SK-N-SH (cell line): ENCODE measurements at regions not wholly inside any gene's neighbourhood (a gene's known extent, or its start where the extent isn't known, plus 50 kb on each side); places are given as distances from the start of the nearest gene placed in this dataset.
A peak's percentile ranks its signal among the peaks of the same experiment; 100 is the strongest.

Experiments used
- CTCF ChIA-PET: fragments of 300-600, 350-600 bp; formaldehyde crosslinking; extraction: SDS; loops from one replicate; lab custom pipeline; 2021; lab: Yijun Ruan, JAX
- POLR2A ChIA-PET: fragments of 350-600 bp; sonication (Branson Sonifier 250); formaldehyde crosslinking; extraction: SDS; loops from one replicate; lab custom pipeline; 2020; ENCODE audit warnings: antibody characterized with exemption, inconsistent platforms; lab: Yijun Ruan, JAX
- DNase-seq: peaks from one replicate; pipeline ENCODE4 v3.0.0; 2012
- H2AFZ ChIP-seq: fragments of 200-600 bp; sonication (generic); 2 replicates; pipeline ENCODE4 v1.8.1; 2016; ENCODE audit warnings: antibody characterized with exemption, mild to moderate bottlenecking, low read depth
- H3F3A ChIP-seq: fragments of 200-600 bp; sonication (generic); replicated peaks from 2 replicates; pipeline ENCODE3; 2016; ENCODE audit warnings: antibody characterized with exemption, mild to moderate bottlenecking; ENCODE audit not compliant: insufficient read depth
- H3K27ac ChIP-seq, 2 experiments: fragments of 200-500 bp in 1 of 2; fragments of 200-600 bp in 1 of 2; sonication (Bioruptor generic) in 1 of 2; sonication (generic), shearing (Covaris generic) in 1 of 2; 2 replicates each; pipeline versions ENCODE4 v1.5.1 to v1.6.1; 2014 to 2016; ENCODE audit warnings: low read depth in 2 of 2, inconsistent platforms in 1 of 2, low read length in 1 of 2, mild to moderate bottlenecking in 1 of 2, mixed read lengths in 1 of 2
- H3K27me3 ChIP-seq: fragments of 200-600 bp; sonication (generic), shearing (Covaris generic); 2 replicates; pipeline ENCODE4 v1.6.1; 2016; ENCODE audit warnings: mixed run types; ENCODE audit not compliant: insufficient read depth
- H3K36me3 ChIP-seq, 2 experiments: fragments of 200-500 bp in 1 of 2; fragments of 200-600 bp in 1 of 2; sonication (Bioruptor generic) in 1 of 2; sonication (generic) in 1 of 2; replicated peaks in 1 of 2; 2 replicates each; pipeline versions ENCODE3 to v1.5.1; 2014 to 2016; ENCODE audit warnings: low read length in 1 of 2, mild to moderate bottlenecking in 1 of 2; ENCODE audit not compliant: insufficient read depth in 2 of 2, control insufficient read depth in 1 of 2
- H3K4me1 ChIP-seq, 2 experiments: fragments of 200-500 bp in 1 of 2; fragments of 200-600 bp in 1 of 2; sonication (Bioruptor generic) in 1 of 2; sonication (generic), shearing (Covaris generic) in 1 of 2; 2 replicates each; pipeline versions ENCODE4 v1.5.1 to v1.6.1; 2014 to 2016; ENCODE audit warnings: low read depth in 1 of 2, low read length in 1 of 2, mixed run types in 1 of 2; ENCODE audit not compliant: insufficient read depth in 2 of 2, control insufficient read depth in 1 of 2
- H3K4me2 ChIP-seq: fragments of 200-600 bp; sonication (generic), shearing (Covaris generic); 2 replicates; pipeline ENCODE4 v1.6.1; 2017; ENCODE audit warnings: mixed run types
- H3K4me3 ChIP-seq, 2 experiments: fragments of 200-500 bp in 1 of 2; fragments of 200-600 bp in 1 of 2; sonication (Bioruptor generic) in 1 of 2; sonication (generic), shearing (Covaris generic) in 1 of 2; 2 replicates each; pipeline versions ENCODE4 v1.5.1 to v1.8.1; 2014 to 2016; ENCODE audit warnings: low read depth in 2 of 2, inconsistent platforms in 1 of 2, low read length in 1 of 2, mild to moderate bottlenecking in 1 of 2, mixed read lengths in 1 of 2, moderate library complexity in 1 of 2
- H3K79me2 ChIP-seq: fragments of 200-600 bp; sonication (generic); 2 replicates; pipeline ENCODE4 v1.8.1; 2017; ENCODE audit warnings: mild to moderate bottlenecking; ENCODE audit not compliant: insufficient read depth
- H3K9ac ChIP-seq: fragments of 200-600 bp; sonication (generic); 2 replicates; pipeline ENCODE4 v1.6.1; 2017; ENCODE audit warnings: mixed run types
- H3K9me2 ChIP-seq: fragments of 200-600 bp; sonication (generic); 2 replicates; pipeline ENCODE4 v1.6.1; 2017; ENCODE audit warnings: mixed run types
- H3K9me3 ChIP-seq: fragments of 200-600 bp; sonication (generic); 2 replicates; pipeline ENCODE4 v1.6.1; 2017; ENCODE audit warnings: mixed run types, mild to moderate bottlenecking, moderate library complexity
- H4K20me1 ChIP-seq: fragments of 200-600 bp; sonication (generic); 2 replicates; pipeline ENCODE4 v1.6.1; 2017; ENCODE audit warnings: mild to moderate bottlenecking, mixed run types; ENCODE audit not compliant: insufficient read depth
- EP300 ChIP-seq, 2 experiments: IDR thresholded peaks; 2 replicates each; pipeline versions ENCODE4 v1.4.0 to v1.6.1; 2012; ENCODE audit warnings: borderline replicate concordance in 1 of 2, low read depth in 1 of 2, low read length in 1 of 2
- EZH2phosphoT487 ChIP-seq: fragments of 200-600 bp; sonication (generic); IDR thresholded peaks from 2 replicates; pipeline ENCODE4 v1.6.1; 2017; ENCODE audit warnings: low read depth, mixed run types, mild to moderate bottlenecking, antibody characterized with exemption, moderate library complexity, borderline replicate concordance
- FOSL2 ChIP-seq: IDR thresholded peaks from 2 replicates; pipeline ENCODE4 v1.4.0; 2012; ENCODE audit warnings: low read depth, mild to moderate bottlenecking, moderate library complexity, borderline replicate concordance
- FOXJ3 ChIP-seq: sonication (generic); formaldehyde crosslinking; IDR thresholded peaks from 2 replicates; pipeline ENCODE4 v1.5.1; 2020; ENCODE audit warnings: mild to moderate bottlenecking, missing genetic modification reagents
- FOXM1 ChIP-seq: IDR thresholded peaks from 2 replicates; pipeline ENCODE4 v1.4.0; 2012; ENCODE audit warnings: low read depth, mild to moderate bottlenecking
- GATA2 ChIP-seq: sonication (generic); formaldehyde crosslinking; IDR thresholded peaks from 2 replicates; pipeline ENCODE4 v1.5.0; 2020; ENCODE audit warnings: mild to moderate bottlenecking, missing genetic modification reagents
- JUND ChIP-seq: IDR thresholded peaks from 2 replicates; pipeline ENCODE4 v1.4.0; 2012
- MEF2A ChIP-seq: IDR thresholded peaks from 2 replicates; pipeline ENCODE4 v1.4.0; 2012; ENCODE audit warnings: low read depth, borderline replicate concordance
- NFIC ChIP-seq: IDR thresholded peaks from 2 replicates; pipeline ENCODE4 v1.4.0; 2012; ENCODE audit warnings: borderline replicate concordance
- NRF1 ChIP-seq: IDR thresholded peaks from 2 replicates; pipeline ENCODE4 v1.6.1; 2012; ENCODE audit warnings: low read depth, mild to moderate bottlenecking, low read length
- POLR2AphosphoS5 ChIP-seq: IDR thresholded peaks from 2 replicates; pipeline ENCODE4 v1.6.1; 2012; ENCODE audit warnings: low read depth, low read length
- RAD21 ChIP-seq: IDR thresholded peaks from 2 replicates; pipeline ENCODE4 v1.6.1; 2012; ENCODE audit warnings: mild to moderate bottlenecking, low read length
- RCOR1 ChIP-seq: fragments of 150-350 bp; IDR thresholded peaks from 2 replicates; pipeline ENCODE4 v1.6.1; 2017; ENCODE audit warnings: antibody characterized with exemption, low read length
- RFX5 ChIP-seq: IDR thresholded peaks from 2 replicates; pipeline ENCODE4 v1.6.1; 2012; ENCODE audit warnings: mild to moderate bottlenecking, improper control_type of control experiment, low read length
- SIN3A ChIP-seq: IDR thresholded peaks from 2 replicates; pipeline ENCODE4 v1.6.1; 2012; ENCODE audit warnings: low read depth, mild to moderate bottlenecking, low read length, moderate library complexity, borderline replicate concordance
- SMC3 ChIP-seq: IDR thresholded peaks from 2 replicates; pipeline ENCODE4 v1.6.1; 2012; ENCODE audit warnings: low read depth, low read length, improper control_type of control experiment
- TAF1 ChIP-seq: IDR thresholded peaks from 2 replicates; pipeline ENCODE4 v1.6.1; 2012; ENCODE audit warnings: low read depth, mild to moderate bottlenecking, low read length, moderate library complexity, borderline replicate concordance
- TCF12 ChIP-seq: IDR thresholded peaks from 2 replicates; pipeline ENCODE4 v1.4.0; 2012
- YY1 ChIP-seq: IDR thresholded peaks from 2 replicates; pipeline ENCODE4 v1.4.0; 2012; ENCODE audit warnings: low read depth, mild to moderate bottlenecking
- WGBS: methylation state at CpG from one replicate; pipeline ENCODE4 v1.1.6; 2017; ENCODE audit warnings: low lambda C conversion rate; 5-methylcytosine and 5-hydroxymethylcytosine counted together
- TF ChIP-seq, protein P1 (sequence below): fragments of 200-600 bp; sonication (generic); IDR thresholded peaks from 2 replicates; pipeline ENCODE4 v1.6.1; 2017; ENCODE audit warnings: antibody characterized with exemption, mild to moderate bottlenecking, moderate library complexity
- TF ChIP-seq, protein P2 (sequence below): IDR thresholded peaks from 2 replicates; pipeline ENCODE4; 2012

DNA sequence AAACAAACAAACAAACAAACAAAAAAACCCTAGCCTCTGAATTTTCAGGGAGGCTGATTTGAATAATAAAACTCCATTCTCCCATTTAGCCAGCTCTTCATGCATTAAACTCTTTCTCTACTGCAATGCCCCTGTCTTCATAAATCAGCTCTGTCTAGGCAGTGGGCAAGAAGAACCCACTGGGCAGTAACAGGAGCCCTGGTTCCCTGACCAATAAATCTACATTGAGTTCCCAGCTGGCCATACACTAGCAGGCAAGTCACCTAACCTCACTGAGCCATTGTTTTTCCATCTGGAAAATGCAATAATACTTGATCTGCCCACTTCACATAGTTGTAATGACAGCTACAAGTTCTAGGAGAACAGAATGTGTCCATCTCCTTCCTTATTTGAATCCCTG is 57.6 kb upstream of the YPEL5 start:
- H3K4me2 ChIP-seq = no peak overlapping the region
- H3K79me2 ChIP-seq = no peaks in the 10 kb centered on the region
- H3K4me1 ChIP-seq = no peaks in the 10 kb centered on the region; a peak in 1 of 4 replicates
- H2AFZ ChIP-seq = no peak overlapping the region
- no peaks in the 10 kb centered on the region for H3K9me3 ChIP-seq
- H3F3A ChIP-seq = no peaks in the 10 kb centered on the region
- H4K20me1 ChIP-seq = no peaks in the 10 kb centered on the region
- no peaks in the 10 kb centered on the region for H3K36me3 ChIP-seq
- POLR2A ChIA-PET = no interaction called here
- CTCF ChIA-PET = interaction anchor here (0.6 to 6.8 kb wide), 6 partner anchors 10 to 1133 kb away, joined by 3 to 104 read pairs (median 14); no protein-coding TSS in a partner anchor
- DNase-seq = no peak
- H3K9ac ChIP-seq = no peak overlapping the region
- TF ChIP-seq FOXJ3 (CRISPR knock-in tag) = no peak
- TF ChIP-seq SIN3A = no peak
- no peak for TF ChIP-seq RCOR1
- no peak for TF ChIP-seq FOSL2
- TF ChIP-seq TCF12 = no peak
- TF ChIP-seq YY1 = no peak
- TF ChIP-seq, protein P1, sequence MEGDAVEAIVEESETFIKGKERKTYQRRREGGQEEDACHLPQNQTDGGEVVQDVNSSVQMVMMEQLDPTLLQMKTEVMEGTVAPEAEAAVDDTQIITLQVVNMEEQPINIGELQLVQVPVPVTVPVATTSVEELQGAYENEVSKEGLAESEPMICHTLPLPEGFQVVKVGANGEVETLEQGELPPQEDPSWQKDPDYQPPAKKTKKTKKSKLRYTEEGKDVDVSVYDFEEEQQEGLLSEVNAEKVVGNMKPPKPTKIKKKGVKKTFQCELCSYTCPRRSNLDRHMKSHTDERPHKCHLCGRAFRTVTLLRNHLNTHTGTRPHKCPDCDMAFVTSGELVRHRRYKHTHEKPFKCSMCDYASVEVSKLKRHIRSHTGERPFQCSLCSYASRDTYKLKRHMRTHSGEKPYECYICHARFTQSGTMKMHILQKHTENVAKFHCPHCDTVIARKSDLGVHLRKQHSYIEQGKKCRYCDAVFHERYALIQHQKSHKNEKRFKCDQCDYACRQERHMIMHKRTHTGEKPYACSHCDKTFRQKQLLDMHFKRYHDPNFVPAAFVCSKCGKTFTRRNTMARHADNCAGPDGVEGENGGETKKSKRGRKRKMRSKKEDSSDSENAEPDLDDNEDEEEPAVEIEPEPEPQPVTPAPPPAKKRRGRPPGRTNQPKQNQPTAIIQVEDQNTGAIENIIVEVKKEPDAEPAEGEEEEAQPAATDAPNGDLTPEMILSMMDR = no peak
- TF ChIP-seq EZH2phosphoT487 = no peak
- TF ChIP-seq SMC3 = no peak
- TF ChIP-seq GATA2 (CRISPR knock-in tag) = no peak
- no peak for TF ChIP-seq NRF1
- no peak for TF ChIP-seq NFIC
- TF ChIP-seq MEF2A = no peak
- no peak for TF ChIP-seq POLR2AphosphoS5
- no peak for TF ChIP-seq EP300 (IDR thresholded peaks at IDR 0.05; ENCODE audit: borderline replicate concordance in 1 of 2, low read depth in 1 of 2, low read length in 1 of 2)
- TF ChIP-seq RFX5 = no peak
- no peak for TF ChIP-seq TAF1
- TF ChIP-seq, all 33 proteins: peak for 0
- Histone ChIP-seq H3K27me3 (no peaks in the 10 kb centered on the region), H3K4me3 (no peak overlapping the region), H3K9me2 (no peaks in the 10 kb centered on the region), H3K27ac (no peak overlapping the region)

DNA sequence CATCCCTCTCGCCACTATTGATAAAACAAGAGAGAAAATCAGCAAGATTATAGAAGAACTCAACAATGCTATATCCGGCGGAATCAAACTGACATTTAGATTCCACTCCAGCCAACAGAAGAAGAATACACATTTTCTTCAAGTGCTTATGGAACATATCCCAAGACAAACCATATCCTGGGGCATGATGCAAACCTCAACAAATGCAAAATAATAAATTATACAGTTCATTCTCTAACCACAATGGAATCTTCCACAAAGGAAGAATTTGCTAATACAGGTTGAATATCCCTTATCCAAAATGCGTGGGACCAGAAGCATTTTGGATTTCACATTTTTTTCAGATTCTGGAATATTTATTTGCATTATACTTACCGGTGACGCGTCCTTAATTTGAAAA is 51.4 kb upstream of the YPEL5 start:
- no peaks in the 10 kb centered on the region for H3K9me2 ChIP-seq
- CTCF ChIA-PET = interaction anchor here (1.2 kb wide), 1 partner anchor 23 kb away, joined by 3 read pairs; no protein-coding TSS in a partner anchor
- TF ChIP-seq YY1 (no peak), NRF1 (no peak), FOXM1 (no peak), FOXJ3 (CRISPR knock-in tag) (no peak), JUND (no peak), TCF12 (0 out of 2 replicates have a peak, but pooled peaks have one; percentile 37), FOSL2 (no peak), POLR2AphosphoS5 (no peak), EP300 (IDR thresholded peaks at IDR 0.05; ENCODE audit: borderline replicate concordance in 1 of 2, low read depth in 1 of 2, low read length in 1 of 2) (peak in 1 of 2 experiments; percentile 55; a peak in 1 of 4 replicates), RAD21 (no peak), MEF2A (no peak)
- TF ChIP-seq, protein P2, sequence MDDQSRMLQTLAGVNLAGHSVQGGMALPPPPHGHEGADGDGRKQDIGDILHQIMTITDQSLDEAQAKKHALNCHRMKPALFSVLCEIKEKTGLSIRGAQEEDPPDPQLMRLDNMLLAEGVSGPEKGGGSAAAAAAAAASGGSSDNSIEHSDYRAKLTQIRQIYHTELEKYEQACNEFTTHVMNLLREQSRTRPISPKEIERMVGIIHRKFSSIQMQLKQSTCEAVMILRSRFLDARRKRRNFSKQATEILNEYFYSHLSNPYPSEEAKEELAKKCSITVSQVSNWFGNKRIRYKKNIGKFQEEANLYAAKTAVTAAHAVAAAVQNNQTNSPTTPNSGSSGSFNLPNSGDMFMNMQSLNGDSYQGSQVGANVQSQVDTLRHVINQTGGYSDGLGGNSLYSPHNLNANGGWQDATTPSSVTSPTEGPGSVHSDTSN = peak; percentile 53
- H3K9ac ChIP-seq = no peak overlapping the region
- no peaks in the 10 kb centered on the region for H3K36me3 ChIP-seq
- POLR2A ChIA-PET = no interaction called here
- H3K9me3 ChIP-seq = no peaks in the 10 kb centered on the region
- no peak for DNase-seq
- no peak overlapping the region for H3K4me2 ChIP-seq
- H3K27me3 ChIP-seq = no peaks in the 10 kb centered on the region
- 87% methylated on average over 7 of the region's 7 CpGs for WGBS
- H3K79me2 ChIP-seq = no peaks in the 10 kb centered on the region
- H3K4me1 ChIP-seq = peaks cover 0 to 11% of the 10 kb centered on the region in 2 experiments; a peak in 1 of 4 replicates
- no peak overlapping the region for H3K27ac ChIP-seq
- no peak overlapping the region for H3K4me3 ChIP-seq
- H3F3A ChIP-seq = peaks cover 6% of the 10 kb centered on the region
- no peak overlapping the region for H2AFZ ChIP-seq
- H4K20me1 ChIP-seq = no peaks in the 10 kb centered on the region
